ENCODE measurements at regions not wholly inside any gene's neighbourhood (a gene's known extent, or its start where the extent isn't known, plus 50 kb on each side); places are given as distances from the start of the nearest gene placed in this dataset.

DNA sequence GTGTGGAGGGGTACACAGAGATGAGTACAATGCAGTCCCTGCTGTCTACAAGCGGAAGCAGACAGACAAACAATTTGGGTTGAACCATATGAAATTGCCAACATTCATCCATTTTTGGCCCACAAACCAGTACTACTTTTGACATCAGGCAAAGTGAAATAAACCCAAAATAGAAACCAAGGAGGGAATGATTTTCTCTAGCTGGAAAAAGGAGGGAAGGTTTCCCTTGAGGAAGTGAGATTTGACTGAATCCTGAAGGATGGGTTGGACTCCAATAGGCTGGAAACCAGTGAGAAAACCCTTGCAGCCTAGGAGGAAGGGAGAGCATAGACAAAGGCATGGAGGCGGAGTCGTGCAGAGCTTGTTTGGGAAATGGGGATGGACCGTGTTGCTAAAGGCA lies 63.5 kb upstream of the PJA1 start:
- DNase-seq (ENCODE audit: low read depth in 2 of 2), result no peak

DNA sequence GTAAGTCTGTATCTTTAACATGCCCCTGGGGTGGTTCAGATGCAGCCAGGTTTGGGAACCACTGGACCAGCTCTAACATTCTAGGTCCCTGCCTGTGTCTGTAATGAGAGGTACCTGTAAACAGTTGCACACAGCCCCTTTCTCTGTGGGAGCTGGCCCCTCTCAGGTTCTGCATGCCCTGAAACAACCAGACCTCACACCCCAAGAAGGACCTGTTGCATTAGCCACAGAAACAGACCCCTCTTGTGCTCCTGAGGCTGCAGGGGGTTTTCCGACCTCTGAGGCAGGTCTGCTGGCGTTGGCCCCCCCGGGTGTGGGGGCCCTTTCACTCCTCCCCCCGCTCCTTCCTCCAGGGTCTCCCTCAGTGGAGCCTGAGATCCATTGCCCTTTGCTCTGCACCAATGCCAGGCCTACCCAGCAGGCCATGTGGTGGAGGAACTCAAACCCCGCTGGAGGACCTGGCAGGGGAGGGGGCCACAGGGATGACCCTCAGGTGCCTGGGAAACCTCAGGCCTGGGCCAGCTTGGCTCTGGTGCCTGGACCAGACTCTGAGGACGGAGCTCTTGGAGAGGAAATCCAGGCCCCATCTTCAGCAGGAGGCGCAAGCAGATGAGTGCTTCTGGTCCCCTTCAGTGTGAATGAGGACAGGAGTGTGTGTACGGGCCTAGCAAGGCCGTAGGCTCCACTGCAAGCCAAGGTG lies 61.4 kb upstream of the PJA1 start:
- DNase-seq (ENCODE audit: low read depth in 2 of 2), result no peak

DNA sequence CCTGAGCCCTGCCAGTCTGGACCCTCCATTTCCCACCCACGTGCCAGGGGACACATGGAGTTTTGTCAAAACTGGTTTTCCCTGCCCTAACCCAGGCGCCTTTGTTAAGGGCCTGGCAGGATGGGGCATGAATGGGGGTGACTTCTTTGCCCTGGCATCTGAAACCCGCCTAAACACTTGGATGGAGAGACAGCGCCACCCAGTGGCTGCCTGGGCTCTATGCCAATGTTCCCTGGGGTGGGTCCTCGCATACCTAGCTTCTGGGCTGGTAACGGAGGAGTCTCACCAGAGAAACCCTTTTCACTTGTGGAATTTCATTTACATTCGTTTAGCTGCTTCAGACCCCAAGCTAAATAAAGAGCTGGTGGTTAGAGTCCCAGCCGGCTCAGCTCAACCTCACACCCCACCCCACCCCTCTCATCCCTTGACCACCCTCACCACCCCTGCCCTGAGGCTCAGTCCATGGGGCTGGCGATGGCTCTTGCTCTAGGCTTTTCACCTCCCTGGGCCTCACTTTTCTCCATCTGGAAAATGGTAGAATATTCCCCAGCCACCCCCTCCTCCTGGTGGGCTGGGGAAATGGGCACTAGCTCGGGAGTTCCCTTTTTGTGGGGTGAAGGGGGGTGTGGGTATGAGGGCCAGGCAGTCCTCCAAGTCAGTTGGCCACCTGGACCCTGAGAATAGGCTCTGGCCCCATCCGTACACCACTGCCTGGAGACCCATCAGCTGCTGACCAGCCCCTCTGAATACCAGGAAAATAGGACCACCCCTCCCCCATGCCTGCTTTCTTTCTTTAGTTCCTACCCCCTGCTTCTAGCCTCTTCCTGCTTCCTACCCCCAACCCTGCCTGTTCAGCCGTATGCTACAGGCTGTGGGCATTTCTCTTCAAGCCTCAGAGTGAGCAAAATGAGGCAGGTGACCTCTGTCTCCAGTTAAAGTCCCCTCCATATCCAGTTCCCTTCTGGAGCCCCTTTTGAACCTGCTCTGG lies 57.1 kb upstream of the PJA1 start:
- peak; percentile 43 to 48 for DNase-seq (ENCODE audit: low read depth in 2 of 2)

DNA sequence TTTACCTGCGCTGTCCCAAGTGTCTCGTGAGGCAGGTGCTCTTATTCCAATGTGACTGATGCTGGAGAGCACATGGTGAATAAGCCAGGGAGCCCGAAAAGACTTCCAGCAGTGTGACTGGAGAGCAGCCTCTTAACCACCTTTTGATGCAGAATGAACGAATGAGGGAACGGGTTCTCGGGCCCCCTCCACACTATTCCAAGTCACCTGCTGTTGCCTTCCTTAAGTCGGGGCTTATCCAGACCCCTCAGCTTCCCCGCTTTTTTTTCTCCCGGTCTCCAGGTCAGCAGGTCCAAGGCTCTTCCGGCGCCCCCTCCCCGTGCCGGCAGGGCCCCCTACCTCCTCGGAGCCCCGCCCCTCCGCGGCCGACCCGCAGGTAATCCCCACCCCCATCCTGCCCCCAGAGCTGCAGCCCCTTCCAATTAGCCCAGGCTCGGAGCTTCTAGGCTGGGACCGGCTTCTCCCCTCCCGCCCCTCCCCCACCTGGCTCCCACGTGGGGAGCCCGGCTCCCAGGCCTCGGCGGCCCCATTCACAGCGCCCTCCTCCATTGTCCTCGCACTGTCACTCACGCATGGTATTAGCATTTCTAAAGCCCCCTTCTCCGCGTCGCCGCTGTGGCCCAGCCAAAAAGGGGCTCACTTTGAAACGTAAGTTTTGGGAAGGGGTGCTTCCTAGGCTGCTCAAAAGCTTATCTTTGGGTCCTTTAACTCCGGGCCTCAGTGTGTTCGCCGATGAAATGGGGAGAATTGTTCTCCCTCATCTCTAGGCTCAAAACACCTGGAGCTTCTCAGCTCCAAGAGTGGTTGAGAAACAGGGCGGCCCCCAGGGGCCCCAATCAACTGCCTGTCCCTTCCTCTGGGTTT lies 56.2 kb upstream of the PJA1 start:
- no peak for DNase-seq (ENCODE audit: low read depth in 2 of 2)

DNA sequence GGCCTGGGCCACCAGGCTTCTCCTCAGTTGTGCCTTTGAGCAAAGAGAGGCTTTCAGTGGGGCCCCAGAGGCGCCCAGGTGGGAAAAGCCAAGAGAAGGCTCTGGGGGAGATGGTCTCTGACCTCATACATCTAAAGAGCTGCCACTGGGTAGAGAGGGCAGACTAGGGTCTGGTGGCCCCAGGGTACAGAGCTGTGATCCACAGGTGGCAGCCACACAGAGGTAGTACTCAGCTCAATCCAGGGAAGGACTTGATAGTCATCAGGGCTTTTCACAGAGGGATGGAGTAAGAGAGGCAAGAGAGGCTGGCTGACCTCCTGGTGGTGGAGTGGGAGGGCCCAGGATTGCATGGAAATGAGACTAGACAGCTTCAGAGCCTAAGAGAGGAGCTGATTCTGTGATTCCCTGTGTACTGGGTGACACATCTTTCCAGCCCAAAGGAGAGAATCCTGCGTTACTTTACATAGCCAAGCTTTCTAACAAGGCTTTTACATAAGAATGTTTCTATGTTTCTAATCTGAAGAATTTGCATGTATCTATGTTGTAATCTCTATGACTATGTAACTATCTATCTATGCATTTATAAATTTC lies 53.2 kb upstream of the PJA1 start:
- DNase-seq (ENCODE audit: low read depth in 2 of 2), result no peak

DNA sequence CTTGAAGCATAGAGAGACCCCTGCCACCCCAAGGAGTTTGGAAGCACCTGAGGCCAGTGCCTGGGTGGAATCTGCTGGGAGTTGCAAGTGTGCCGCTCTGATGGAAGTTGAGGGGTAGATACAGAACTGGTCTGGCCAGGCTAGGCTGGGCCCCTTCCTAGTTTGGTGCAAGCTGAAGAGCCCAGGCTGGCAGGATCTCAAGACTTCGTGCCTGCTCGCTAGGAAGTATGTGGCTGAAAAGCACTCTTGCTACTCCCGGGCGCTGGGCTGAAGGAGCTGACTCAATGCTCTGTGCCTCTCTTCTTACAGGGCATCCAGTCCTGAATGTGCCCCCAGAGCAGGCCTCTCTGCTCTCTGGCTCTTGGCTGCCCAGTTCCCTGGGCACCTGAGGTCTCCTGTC lies 51.7 kb upstream of the PJA1 start:
- no peak for DNase-seq (ENCODE audit: low read depth in 2 of 2)

DNA sequence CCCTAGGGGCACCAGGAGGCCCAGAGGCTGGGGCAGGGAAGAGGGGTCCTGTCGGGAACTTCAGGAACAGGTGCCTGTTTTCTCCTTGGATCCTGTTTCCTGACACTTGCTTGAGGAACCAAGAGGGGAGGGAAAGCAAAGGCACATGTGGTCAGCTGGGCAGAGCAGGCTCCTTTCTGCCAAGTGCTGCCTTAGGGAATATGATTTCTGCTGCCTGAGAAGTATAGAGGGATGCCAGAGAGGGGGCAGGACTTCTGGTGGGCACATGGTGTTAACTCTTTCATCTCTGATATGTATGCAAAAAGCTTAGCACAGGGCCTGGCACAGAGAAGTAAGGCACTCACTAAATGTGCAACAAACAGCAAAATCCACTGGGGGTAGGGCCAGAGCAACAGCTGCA lies 51.2 kb upstream of the PJA1 start:
- no peak for DNase-seq (ENCODE audit: low read depth in 2 of 2)

DNA sequence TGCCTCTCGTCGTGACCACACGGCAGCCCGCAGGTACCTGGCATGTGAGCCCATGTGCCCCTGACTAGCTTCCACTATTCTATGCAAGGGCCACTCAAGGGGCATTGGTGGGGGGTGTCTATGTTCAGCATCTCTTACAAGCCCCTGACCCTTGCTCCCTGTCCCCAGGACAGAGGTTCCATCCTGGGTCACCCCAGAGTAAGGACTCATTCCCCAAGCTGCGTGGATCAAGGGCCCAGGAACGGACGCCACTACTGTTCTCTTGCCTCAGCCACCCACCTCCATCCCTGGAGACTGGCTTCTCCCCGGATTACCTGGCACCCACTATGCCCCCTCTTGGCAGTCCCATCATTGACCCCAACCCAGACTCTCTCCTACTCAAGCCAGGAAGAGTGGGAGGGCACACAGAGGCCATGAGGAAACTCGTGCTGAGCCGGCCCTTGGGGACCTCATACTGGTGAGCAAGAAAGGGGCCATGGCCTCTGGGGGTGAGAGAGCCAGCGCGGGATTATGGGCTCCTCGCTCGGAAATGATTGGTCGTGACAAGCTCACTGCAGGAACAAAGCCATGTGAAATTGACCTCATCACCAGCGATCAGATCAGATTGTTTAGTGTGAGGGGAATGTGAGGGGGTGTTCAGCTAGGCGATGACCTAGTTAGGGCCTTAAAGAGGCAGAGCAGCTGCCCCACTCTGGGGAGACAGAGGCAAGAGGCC lies 50.1 kb upstream of the PJA1 start:
- no peak for DNase-seq (ENCODE audit: low read depth in 2 of 2)
